ENCODE measurements at regions not wholly inside any gene's neighbourhood (a gene's known extent, or its start where the extent isn't known, plus 50 kb on each side); places are given as distances from the start of the nearest gene placed in this dataset.

GRCh38 chr7:13028825-13029099 lies 341.3 kb downstream of the ARL4A start:
- ATAC-seq, result no peak
- WGBS (ENCODE audit: insufficient coverage, insufficient replicate concordance, low lambda C conversion rate, missing lambda C conversion rate), result 36% methylated on average over 2 of the region's 2 CpGs
- SMC1A ChIA-PET (ENCODE audit: uncharacterized antibody, unreplicated experiment), result no interaction called here

GRCh38 chr7:13031468-13031867 lies 344.0 kb downstream of the ARL4A start:
- in situ Hi-C loops (cut with MboI) (no loop called here), intact Hi-C loops (cut with micrococcal nuclease; ENCODE audit: unreplicated experiment) (no loop called here)
- H3K4me3 ChIP-seq, result no peak overlapping the region
- H3K79me2 ChIP-seq (ENCODE audit: control insufficient read depth, insufficient read depth, low read length), result no peaks in the 10 kb centered on the region
- no peak overlapping the region for H2AFZ ChIP-seq (ENCODE audit: control insufficient read depth, low read depth, low read length)
- H3K4me2 ChIP-seq (ENCODE audit: control insufficient read depth, insufficient read depth), result no peak overlapping the region
- no peaks in the 10 kb centered on the region for H3K4me1 ChIP-seq (ENCODE audit: control insufficient read depth, insufficient read depth, low read length)
- ChIA-PET POLR2A (no interaction called here), CTCF (no interaction called here), RAD21 (ENCODE audit: unreplicated experiment) (no interaction called here), SMC1A (ENCODE audit: uncharacterized antibody, unreplicated experiment) (no interaction called here)
- no peak for FAIRE-seq
- DNase-seq (ENCODE audit: low read depth, low spot score), result no peak
- no peaks in the 10 kb centered on the region for H3K9me3 ChIP-seq (replicated peaks; ENCODE audit: control insufficient read depth, insufficient read depth, low read length)
- ATAC-seq, result no peak
- no peaks in the 10 kb centered on the region for H3K27me3 ChIP-seq (replicated peaks in 1 of 2; ENCODE audit: control insufficient read depth in 2 of 2, insufficient read depth in 2 of 2, low read length in 1 of 2)
- H4K20me1 ChIP-seq (ENCODE audit: control insufficient read depth, insufficient read depth), result no peaks in the 10 kb centered on the region
- H3K9ac ChIP-seq (ENCODE audit: control insufficient read depth, insufficient read depth, low read length), result no peak overlapping the region
- 21% methylated on average over 3 of the region's 3 CpGs for WGBS (ENCODE audit: insufficient coverage, insufficient replicate concordance, low lambda C conversion rate, missing lambda C conversion rate)
- no TSS peak for BruUV-seq (replicated peaks)
- H3K36me3 ChIP-seq (ENCODE audit: control insufficient read depth in 2 of 2, insufficient read depth in 2 of 2, low read length in 1 of 2), result no peaks in the 10 kb centered on the region
- H3K27ac ChIP-seq (ENCODE audit: control insufficient read depth, insufficient read depth), result no peak overlapping the region
- TF ChIP-seq BHLHE40 (IDR thresholded peaks at IDR 0.05; ENCODE audit: borderline replicate concordance in 1 of 2, low read depth in 2 of 2, low read length in 1 of 2), result no peak
- no peak for TF ChIP-seq NR2C1 (IDR thresholded peaks at IDR 0.05)
- TF ChIP-seq SUPT20H (IDR thresholded peaks at IDR 0.05; ENCODE audit: borderline replicate concordance, control insufficient read depth, low read depth, low read length), result no peak
- no peak for TF ChIP-seq SPI1 (IDR thresholded peaks at IDR 0.05; ENCODE audit: borderline replicate concordance, insufficient read depth, low read depth, low read length)
- no peak for TF ChIP-seq SIN3A (IDR thresholded peaks at IDR 0.05; ENCODE audit: low read depth, low read length)
- TF ChIP-seq IKZF1 (conservative IDR thresholded peaks at IDR 0.05), result no peak
- no peak for TF ChIP-seq NKRF (conservative IDR thresholded peaks at IDR 0.05)
- no peak for TF ChIP-seq MXI1 (IDR thresholded peaks at IDR 0.05; ENCODE audit: low read depth, low read length)
- no peak for TF ChIP-seq CHD4 (IDR thresholded peaks at IDR 0.05)

More at GRCh38 chr7:13028825-13029099, 341.3 kb downstream of the ARL4A start:
- H3K9ac ChIP-seq (ENCODE audit: control insufficient read depth, insufficient read depth, low read length), result no peak overlapping the region
- RAD21 ChIA-PET (ENCODE audit: unreplicated experiment), result no interaction called here
- in situ Hi-C loops (cut with MboI), result no loop called here
- CTCF ChIA-PET, result interaction anchor here (0.7 kb wide), 1 partner anchor 393 kb away, joined by 3 read pairs; no protein-coding TSS in a partner anchor
- no peaks in the 10 kb centered on the region for H3K36me3 ChIP-seq (ENCODE audit: control insufficient read depth in 2 of 2, insufficient read depth in 2 of 2, low read length in 1 of 2)
- BruUV-seq (replicated peaks), result no TSS peak
- intact Hi-C loops (cut with micrococcal nuclease; ENCODE audit: unreplicated experiment), result no loop called here
- no peaks in the 10 kb centered on the region for H4K20me1 ChIP-seq (ENCODE audit: control insufficient read depth, insufficient read depth)
- no peaks in the 10 kb centered on the region for H3K79me2 ChIP-seq (ENCODE audit: control insufficient read depth, insufficient read depth, low read length)
- no peaks in the 10 kb centered on the region for H3K27me3 ChIP-seq (replicated peaks in 1 of 2; ENCODE audit: control insufficient read depth in 2 of 2, insufficient read depth in 2 of 2, low read length in 1 of 2)
- DNase-seq (ENCODE audit: low read depth, low spot score) (no peak), FAIRE-seq (no peak)
- no peaks in the 10 kb centered on the region for H3K4me1 ChIP-seq (ENCODE audit: control insufficient read depth, insufficient read depth, low read length)
- H3K4me3 ChIP-seq, result no peak overlapping the region
- POLR2A ChIA-PET, result no interaction called here
- no peaks in the 10 kb centered on the region for H3K9me3 ChIP-seq (replicated peaks; ENCODE audit: control insufficient read depth, insufficient read depth, low read length)
- H2AFZ ChIP-seq (ENCODE audit: control insufficient read depth, low read depth, low read length), result no peak overlapping the region
- no peak overlapping the region for H3K27ac ChIP-seq (ENCODE audit: control insufficient read depth, insufficient read depth)
- H3K4me2 ChIP-seq (ENCODE audit: control insufficient read depth, insufficient read depth), result no peak overlapping the region
- TF ChIP-seq BRCA1 (IDR thresholded peaks at IDR 0.05; ENCODE audit: low read depth, low read length) (no peak), YBX1 (IDR thresholded peaks at IDR 0.05) (no peak), CHD1 (IDR thresholded peaks at IDR 0.05; ENCODE audit: low read depth, low read length) (no peak), HDAC2 (IDR thresholded peaks at IDR 0.05) (no peak), PBX3 (IDR thresholded peaks at IDR 0.05; ENCODE audit: insufficient replicate concordance, low read depth, low read length) (no peak), KLF5 (IDR thresholded peaks at IDR 0.05; ENCODE audit: partially characterized antibody) (no peak), ZNF24 (IDR thresholded peaks at IDR 0.05) (no peak), WRNIP1 (IDR thresholded peaks at IDR 0.05; ENCODE audit: borderline replicate concordance, low read depth, low read length) (no peak), FOS (IDR thresholded peaks at IDR 0.05; ENCODE audit: borderline replicate concordance, extremely low read depth, insufficient read length) (no peak), ZBED1 (IDR thresholded peaks at IDR 0.05; ENCODE audit: borderline replicate concordance) (no peak), SREBF2 (IDR thresholded peaks at IDR 0.05; ENCODE audit: low read length) (no peak), EP300 (IDR thresholded peaks at IDR 0.05; ENCODE audit: borderline replicate concordance in 1 of 2, control insufficient read depth in 1 of 2, low read depth in 2 of 2, low read length in 2 of 2) (no peak), LARP7 (IDR thresholded peaks at IDR 0.05) (no peak), SMC3 (IDR thresholded peaks at IDR 0.05; ENCODE audit: borderline replicate concordance, low read length) (no peak), NR2F1 (conservative IDR thresholded peaks at IDR 0.05) (no peak), ZNF384 (IDR thresholded peaks at IDR 0.05; ENCODE audit: borderline replicate concordance, low read depth, low read length) (no peak)

Data from GM12878 (cell line).